ENCODE measurements at regions not wholly inside any gene's neighbourhood (a gene's known extent, or its start where the extent isn't known, plus 50 kb on each side); places are given as distances from the start of the nearest gene placed in this dataset.

DNA sequence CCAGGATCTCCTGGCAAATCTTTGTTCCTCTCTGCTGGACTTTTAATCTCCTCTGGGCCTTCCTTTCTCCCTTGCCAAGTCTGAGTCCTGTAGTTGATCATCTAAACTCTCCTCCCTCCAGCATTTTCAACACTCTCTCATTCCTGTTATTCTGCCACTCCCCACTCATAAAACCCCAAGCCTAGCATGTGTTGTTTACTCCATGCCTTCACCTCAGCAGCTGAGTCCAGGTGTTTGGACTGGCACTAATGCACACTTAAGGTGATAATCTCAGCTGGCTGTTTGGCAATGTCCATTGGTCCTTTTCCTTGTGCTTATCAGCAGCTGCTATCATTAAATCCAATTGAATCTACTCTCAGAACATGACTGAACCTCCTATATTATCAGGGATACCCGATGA lies 876.8 kb upstream of the TENM4 start:
- Mint-ChIP-seq H3K4me3 (no peak overlapping the region), H3K27ac (no peak overlapping the region), H3K36me3 (ENCODE audit: insufficient read depth in 1 of 3, low read depth in 3 of 3) (peaks cover 0 to 8% (median 4%) of the 10 kb centered on the region in 3 experiments; a peak in 5 of 7 replicates), H3K4me1 (peaks cover 23 to 37% of the 10 kb centered on the region in 2 experiments), H3K9me3 (peaks cover 6 to 8% of the 10 kb centered on the region in 2 experiments; a peak in 3 of 5 replicates), H3K27me3 (ENCODE audit: low read depth) (no peaks in the 10 kb centered on the region)
- no peaks in the 10 kb centered on the region for H3K79me1 ChIP-seq (ENCODE audit: insufficient read depth, low read depth, low read length, poor library complexity, severe bottlenecking)
- no peak overlapping the region for H2AK5ac ChIP-seq (ENCODE audit: insufficient read length, low read length)
- H4K8ac ChIP-seq (replicated peaks; ENCODE audit: insufficient read length, low read depth, low read length): no peak overlapping the region
- DNase-seq: no peak
- H3K14ac ChIP-seq (ENCODE audit: insufficient read depth, low read length): no peak overlapping the region
- H2BK15ac ChIP-seq (ENCODE audit: low read depth, low read length): no peak overlapping the region
- H3K18ac ChIP-seq (ENCODE audit: insufficient read length, low read depth, low read length): no peak overlapping the region
- H3K4me1 ChIP-seq (ENCODE audit: insufficient read depth, low read length): no peaks in the 10 kb centered on the region
- H3K56ac ChIP-seq (ENCODE audit: insufficient read length, low read depth, low read length): no peak overlapping the region
- no peak overlapping the region for H4K91ac ChIP-seq (ENCODE audit: insufficient read length, low read depth, low read length)
- H2AFZ ChIP-seq (ENCODE audit: low read length): no peak overlapping the region
- no peak overlapping the region for H2BK12ac ChIP-seq (ENCODE audit: insufficient read length, low read depth, low read length)
- H4K5ac ChIP-seq (ENCODE audit: insufficient read length, low read depth, low read length): no peak overlapping the region
- no peak overlapping the region for H2BK5ac ChIP-seq (ENCODE audit: insufficient read length, low read length)
- H3K4me2 ChIP-seq (ENCODE audit: insufficient read depth, insufficient read length, low read length): no peak overlapping the region
- no peak overlapping the region for H3T11ph ChIP-seq (ENCODE audit: low read length)
- no peak overlapping the region for H3K27ac ChIP-seq (ENCODE audit: insufficient read length, low read depth, low read length)
- H3K27me3 ChIP-seq (ENCODE audit: insufficient read depth, low read length): no peaks in the 10 kb centered on the region
- no peaks in the 10 kb centered on the region for H4K20me1 ChIP-seq (ENCODE audit: control insufficient read depth, insufficient read depth, insufficient read length)
- H3K9me3 ChIP-seq (ENCODE audit: control insufficient read depth, low read depth, low read length): no peaks in the 10 kb centered on the region
- no peak overlapping the region for H3K23ac ChIP-seq (ENCODE audit: insufficient read length, low read depth, low read length)
- H3K79me2 ChIP-seq (ENCODE audit: insufficient read depth, low read length): no peaks in the 10 kb centered on the region
- WGBS (ENCODE audit: extremely low coverage, insufficient read length, low lambda C conversion rate): 100% methylated on average over 1 of the region's 1 CpG
- no peaks in the 10 kb centered on the region for H3K23me2 ChIP-seq (ENCODE audit: insufficient read length, low read depth, low read length, poor library complexity, severe bottlenecking)
- H2BK20ac ChIP-seq (ENCODE audit: low read depth, low read length, poor library complexity, severe bottlenecking): no peak overlapping the region
- no peak overlapping the region for H2BK120ac ChIP-seq (ENCODE audit: low read depth, low read length, poor library complexity, severe bottlenecking)
- H3K9ac ChIP-seq (ENCODE audit: extremely low read depth, insufficient read length, low read length): no peak overlapping the region
- TF ChIP-seq, protein P1, sequence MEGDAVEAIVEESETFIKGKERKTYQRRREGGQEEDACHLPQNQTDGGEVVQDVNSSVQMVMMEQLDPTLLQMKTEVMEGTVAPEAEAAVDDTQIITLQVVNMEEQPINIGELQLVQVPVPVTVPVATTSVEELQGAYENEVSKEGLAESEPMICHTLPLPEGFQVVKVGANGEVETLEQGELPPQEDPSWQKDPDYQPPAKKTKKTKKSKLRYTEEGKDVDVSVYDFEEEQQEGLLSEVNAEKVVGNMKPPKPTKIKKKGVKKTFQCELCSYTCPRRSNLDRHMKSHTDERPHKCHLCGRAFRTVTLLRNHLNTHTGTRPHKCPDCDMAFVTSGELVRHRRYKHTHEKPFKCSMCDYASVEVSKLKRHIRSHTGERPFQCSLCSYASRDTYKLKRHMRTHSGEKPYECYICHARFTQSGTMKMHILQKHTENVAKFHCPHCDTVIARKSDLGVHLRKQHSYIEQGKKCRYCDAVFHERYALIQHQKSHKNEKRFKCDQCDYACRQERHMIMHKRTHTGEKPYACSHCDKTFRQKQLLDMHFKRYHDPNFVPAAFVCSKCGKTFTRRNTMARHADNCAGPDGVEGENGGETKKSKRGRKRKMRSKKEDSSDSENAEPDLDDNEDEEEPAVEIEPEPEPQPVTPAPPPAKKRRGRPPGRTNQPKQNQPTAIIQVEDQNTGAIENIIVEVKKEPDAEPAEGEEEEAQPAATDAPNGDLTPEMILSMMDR (conservative IDR thresholded peaks at IDR 0.05): no peak
- H3K4ac ChIP-seq (ENCODE audit: low read depth, low read length): no peak overlapping the region

Data from H9 (cell line).